Activated CD8-positive, alpha-beta T cell treated with anti-CD3 and anti-CD28 coated beads, Interleukin-2, amount 10 ng/mL, durations not matched to agents 7 days and 5 days (primary cell): ENCODE measurements at regions not wholly inside any gene's neighbourhood (a gene's known extent, or its start where the extent isn't known, plus 50 kb on each side); places are given as distances from the start of the nearest gene placed in this dataset.

Experiments used
- ATAC-seq: fragments of 150-1000 bp; cut with Tn5 transposase; one replicate; pipeline ENCODE4 v1.10.0; 2021; ENCODE audit warnings: moderate library complexity
- CTCF ChIA-PET: fragments of 350-600 bp; sonication (Branson Sonifier 250); formaldehyde crosslinking; loops from one replicate; lab custom pipeline; 2021; ENCODE audit warnings: antibody characterized with exemption; lab: Charles Lee
- POLR2A ChIA-PET: fragments of 350-600 bp; sonication (Branson Sonifier 250); formaldehyde crosslinking; loops from one replicate; lab custom pipeline; 2021; ENCODE audit warnings: antibody characterized with exemption; lab: Charles Lee
- DNase-seq: peaks from one replicate; pipeline ENCODE4 v3.0.0-alpha.2; 2020
- H3K27ac Mint-ChIP-seq: one replicate; pipeline ENCODE4 v1.8.0; 2021; ENCODE audit warnings: mild to moderate bottlenecking, mixed read lengths
- H3K27me3 Mint-ChIP-seq: one replicate; pipeline ENCODE4 v1.8.0; 2021; ENCODE audit warnings: low read depth, mixed read lengths
- H3K36me3 Mint-ChIP-seq: one replicate; pipeline ENCODE4 v1.8.0; 2021; ENCODE audit warnings: low read depth, mixed read lengths
- H3K4me1 Mint-ChIP-seq: one replicate; pipeline ENCODE4 v1.8.0; 2021; ENCODE audit warnings: low read depth, mixed read lengths
- H3K4me3 Mint-ChIP-seq: one replicate; pipeline ENCODE4 v1.8.0; 2021; ENCODE audit warnings: mild to moderate bottlenecking, mixed read lengths
- H3K9me3 Mint-ChIP-seq: one replicate; pipeline ENCODE4 v1.8.0; 2022; ENCODE audit warnings: mixed read lengths; ENCODE audit not compliant: insufficient read depth

GRCh38 chr4:184575306-184575705, 73.9 kb downstream of the CASP3 start:
- DNase-seq (no peak), ATAC-seq (no peak)
- H3K9me3 Mint-ChIP-seq: peaks cover 10% of the 10 kb centered on the region
- no peaks in the 10 kb centered on the region for H3K27me3 Mint-ChIP-seq
- peaks cover 4% of the 10 kb centered on the region for H3K4me1 Mint-ChIP-seq
- no peak overlapping the region for H3K27ac Mint-ChIP-seq
- ChIA-PET CTCF (interaction anchor here (0.8 to 1.5 kb wide), 3 partner anchors 9 to 73 kb away, joined by 3 to 4 read pairs (median 3); no protein-coding TSS in a partner anchor), POLR2A (no interaction called here)
- peaks cover 8% of the 10 kb centered on the region for H3K36me3 Mint-ChIP-seq
- H3K4me3 Mint-ChIP-seq: no peak overlapping the region

- POLR2A ChIA-PET: no interaction called here
- Mint-ChIP-seq H3K27ac (no peak overlapping the region), H3K36me3 (peaks cover 8% of the 10 kb centered on the region), H3K9me3 (peaks cover 9% of the 10 kb centered on the region), H3K27me3 (no peaks in the 10 kb centered on the region), H3K4me1 (peaks cover 4% of the 10 kb centered on the region), H3K4me3 (no peak overlapping the region)
- CTCF ChIA-PET: interaction anchor here (0.9 to 1.5 kb wide), 2 partner anchors 13 to 73 kb away, joined by 3 read pairs; no protein-coding TSS in a partner anchor
- ATAC-seq (no peak), DNase-seq (no peak)
These were observed 74.4 kb downstream of the CASP3 start for GRCh38 chr4:184574861-184575260.

GRCh38 chr4:184573701-184574100, 75.5 kb downstream of the CASP3 start:
- H3K27ac Mint-ChIP-seq: no peak overlapping the region
- DNase-seq (no peak), ATAC-seq (no peak)
- CTCF ChIA-PET: interaction anchor here (0.7 kb wide), 1 partner anchor 32 kb away, joined by 3 read pairs; no protein-coding TSS in a partner anchor
- H3K4me3 Mint-ChIP-seq: no peak overlapping the region
- H3K36me3 Mint-ChIP-seq: peaks cover 4% of the 10 kb centered on the region
- no peaks in the 10 kb centered on the region for H3K27me3 Mint-ChIP-seq
- POLR2A ChIA-PET: interaction anchor here (0.6 to 0.7 kb wide), 2 partner anchors 70 to 285 kb away, joined by 3 read pairs; no protein-coding TSS in a partner anchor
- peaks cover 4% of the 10 kb centered on the region for H3K9me3 Mint-ChIP-seq
- H3K4me1 Mint-ChIP-seq: peaks cover 4% of the 10 kb centered on the region

- no peaks in the 10 kb centered on the region for H3K4me1 Mint-ChIP-seq
- H3K9me3 Mint-ChIP-seq: peaks cover 3% of the 10 kb centered on the region
- H3K27me3 Mint-ChIP-seq: no peaks in the 10 kb centered on the region
- no peak for DNase-seq
- H3K36me3 Mint-ChIP-seq: peaks cover 4% of the 10 kb centered on the region
- POLR2A ChIA-PET: no interaction called here
- CTCF ChIA-PET: interaction anchor here (1.2 kb wide), 1 partner anchor 15 kb away, joined by 3 read pairs; no protein-coding TSS in a partner anchor
- no peak overlapping the region for H3K4me3 Mint-ChIP-seq
- H3K27ac Mint-ChIP-seq: no peak overlapping the region
- ATAC-seq: no peak
These were observed 80.5 kb downstream of the CASP3 start for GRCh38 chr4:184568770-184569169.

- DNase-seq (no peak), ATAC-seq (no peak)
- ChIA-PET CTCF (no interaction called here), POLR2A (no interaction called here)
- no peaks in the 10 kb centered on the region for H3K9me3 Mint-ChIP-seq
- H3K4me3 Mint-ChIP-seq: no peak overlapping the region
- H3K4me1 Mint-ChIP-seq: peaks cover 6% of the 10 kb centered on the region
- no peaks in the 10 kb centered on the region for H3K27me3 Mint-ChIP-seq
- no peak overlapping the region for H3K27ac Mint-ChIP-seq
- H3K36me3 Mint-ChIP-seq: no peaks in the 10 kb centered on the region
These were observed 85.6 kb downstream of the CASP3 start for GRCh38 chr4:184563621-184564020.

- Mint-ChIP-seq H3K4me1 (peaks cover 6% of the 10 kb centered on the region), H3K4me3 (no peak overlapping the region), H3K27ac (no peak overlapping the region), H3K9me3 (no peaks in the 10 kb centered on the region), H3K27me3 (no peaks in the 10 kb centered on the region), H3K36me3 (no peaks in the 10 kb centered on the region)
- ATAC-seq (no peak), DNase-seq (no peak)
- CTCF ChIA-PET: no interaction called here
- POLR2A ChIA-PET: no interaction called here
These were observed 84.6 kb upstream of the IRF2 start for GRCh38 chr4:184558996-184559395.

GRCh38 chr4:184553891-184554290, 79.5 kb upstream of the IRF2 start:
- H3K27ac Mint-ChIP-seq: no peak overlapping the region
- no peaks in the 10 kb centered on the region for H3K9me3 Mint-ChIP-seq
- ATAC-seq (no peak), DNase-seq (no peak)
- no peaks in the 10 kb centered on the region for H3K36me3 Mint-ChIP-seq
- peaks cover 2% of the 10 kb centered on the region for H3K4me1 Mint-ChIP-seq
- no peak overlapping the region for H3K4me3 Mint-ChIP-seq
- CTCF ChIA-PET: no interaction called here
- POLR2A ChIA-PET: no interaction called here
- H3K27me3 Mint-ChIP-seq: no peaks in the 10 kb centered on the region

GRCh38 chr4:184550476-184550875, 76.1 kb upstream of the IRF2 start:
- H3K27ac Mint-ChIP-seq: no peak overlapping the region
- ATAC-seq (no peak), DNase-seq (no peak)
- ChIA-PET POLR2A (no interaction called here), CTCF (interaction anchor here (1.0 to 1.3 kb wide), 5 partner anchors 8 to 286 kb away, joined by 3 to 6 read pairs (median 3); no protein-coding TSS in a partner anchor)
- H3K9me3 Mint-ChIP-seq: no peaks in the 10 kb centered on the region
- H3K4me1 Mint-ChIP-seq: peaks cover 15% of the 10 kb centered on the region
- H3K27me3 Mint-ChIP-seq: no peaks in the 10 kb centered on the region
- no peaks in the 10 kb centered on the region for H3K36me3 Mint-ChIP-seq
- H3K4me3 Mint-ChIP-seq: no peak overlapping the region

GRCh38 chr4:184548648-184549341, 74.4 kb upstream of the IRF2 start:
- no peak overlapping the region for H3K4me3 Mint-ChIP-seq
- CTCF ChIA-PET: interaction anchor here (1.1 kb wide), 1 partner anchor 285 kb away, joined by 6 read pairs; no protein-coding TSS in a partner anchor
- ATAC-seq (no peak), DNase-seq (no peak)
- H3K27me3 Mint-ChIP-seq: peaks cover 2% of the 10 kb centered on the region
- POLR2A ChIA-PET: no interaction called here
- peaks cover 15% of the 10 kb centered on the region for H3K4me1 Mint-ChIP-seq
- no peak overlapping the region for H3K27ac Mint-ChIP-seq
- H3K36me3 Mint-ChIP-seq: no peaks in the 10 kb centered on the region
- H3K9me3 Mint-ChIP-seq: no peaks in the 10 kb centered on the region

- ChIA-PET CTCF (interaction anchor here (1.1 kb wide), 1 partner anchor 284 kb away, joined by 6 read pairs; no protein-coding TSS in a partner anchor), POLR2A (no interaction called here)
- Mint-ChIP-seq H3K9me3 (no peaks in the 10 kb centered on the region), H3K4me1 (peaks cover 15% of the 10 kb centered on the region), H3K4me3 (no peak overlapping the region), H3K36me3 (no peaks in the 10 kb centered on the region), H3K27me3 (peaks cover 2% of the 10 kb centered on the region), H3K27ac (no peak overlapping the region)
- DNase-seq (no peak), ATAC-seq (no peak)
These were observed 73.9 kb upstream of the IRF2 start for GRCh38 chr4:184548316-184548647.

- CTCF ChIA-PET: no interaction called here
- Mint-ChIP-seq H3K36me3 (no peaks in the 10 kb centered on the region), H3K9me3 (no peaks in the 10 kb centered on the region), H3K27me3 (peaks cover 2% of the 10 kb centered on the region), H3K4me1 (peaks cover 15% of the 10 kb centered on the region), H3K4me3 (no peak overlapping the region), H3K27ac (no peak overlapping the region)
- no peak for ATAC-seq
- POLR2A ChIA-PET: no interaction called here
- no peak for DNase-seq
These were observed 70.5 kb upstream of the IRF2 start for GRCh38 chr4:184544788-184545409.

- Mint-ChIP-seq H3K27ac (no peak overlapping the region), H3K36me3 (peaks cover 3% of the 10 kb centered on the region), H3K4me1 (peaks cover 7% of the 10 kb centered on the region), H3K27me3 (peaks cover 2% of the 10 kb centered on the region), H3K4me3 (no peak overlapping the region), H3K9me3 (no peaks in the 10 kb centered on the region)
- ChIA-PET POLR2A (interaction anchor here (1.4 kb wide), 1 partner anchor 125 kb away, joined by 3 read pairs; no protein-coding TSS in a partner anchor), CTCF (interaction anchor here (0.6 to 1.8 kb wide), 2 partner anchors 32 to 278 kb away, joined by 3 to 11 read pairs; no protein-coding TSS in a partner anchor)
- DNase-seq (no peak), ATAC-seq (no peak)
These were observed 67.6 kb upstream of the IRF2 start for GRCh38 chr4:184541907-184542306.
